Stimulated activated CD8-positive, alpha-beta memory T cell treated with anti-CD3 and anti-CD28 coated beads, Interleukin-2, amount 100 ng/mL, for 48 hours (primary cell): ENCODE measurements at regions not wholly inside any gene's neighbourhood (a gene's known extent, or its start where the extent isn't known, plus 50 kb on each side); places are given as distances from the start of the nearest gene placed in this dataset.

Experiments
- DNase-seq, 2 donors: peaks; one replicate each; pipeline ENCODE4 v3.0.0-alpha.2; 2020; ENCODE audit warnings: low read depth in 2 of 2

GRCh38 chr10:78755063-78755701, 313.6 kb upstream of the ZMIZ1 start:
- DNase-seq = no peak

DNA sequence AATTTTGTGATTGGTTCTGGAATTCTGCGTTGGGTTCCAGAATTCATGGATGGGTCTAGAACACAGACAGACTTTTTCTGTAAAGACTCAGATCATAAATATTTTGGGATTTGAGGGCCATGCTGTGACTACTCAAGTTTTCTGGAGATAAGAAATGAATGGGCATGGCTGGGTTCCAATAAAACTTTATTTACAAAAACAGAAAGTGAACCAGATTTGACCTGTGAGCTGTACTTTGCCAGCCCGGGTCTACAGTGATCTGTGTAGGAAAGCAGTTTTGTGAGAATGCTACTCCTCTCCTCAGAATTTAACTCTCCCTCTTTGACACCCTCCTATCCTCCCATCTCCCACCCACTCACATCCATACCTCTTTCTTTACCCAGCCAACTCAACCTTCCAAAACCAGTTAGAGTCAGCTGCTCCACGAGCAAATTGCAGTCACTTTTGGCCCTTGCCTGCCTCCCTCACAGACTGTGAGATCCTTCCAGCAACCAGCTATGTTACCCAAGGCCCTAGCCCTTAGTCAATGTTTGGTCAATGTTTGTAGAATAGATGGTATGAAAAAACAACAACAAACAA, 312.8 kb upstream of the ZMIZ1 start:
- no peak for DNase-seq

- DNase-seq = peak in 1 of 2 donors; percentile 30
These were observed 312.0 kb upstream of the ZMIZ1 start for GRCh38 chr10:78756604-78757343.

GRCh38 chr10:78757344-78757925, 311.3 kb upstream of the ZMIZ1 start:
- DNase-seq = no peak

- DNase-seq = no peak
These were observed 310.6 kb upstream of the ZMIZ1 start for GRCh38 chr10:78758176-78758575.

GRCh38 chr10:78759456-78760120, 309.2 kb upstream of the ZMIZ1 start:
- no peak for DNase-seq

DNA sequence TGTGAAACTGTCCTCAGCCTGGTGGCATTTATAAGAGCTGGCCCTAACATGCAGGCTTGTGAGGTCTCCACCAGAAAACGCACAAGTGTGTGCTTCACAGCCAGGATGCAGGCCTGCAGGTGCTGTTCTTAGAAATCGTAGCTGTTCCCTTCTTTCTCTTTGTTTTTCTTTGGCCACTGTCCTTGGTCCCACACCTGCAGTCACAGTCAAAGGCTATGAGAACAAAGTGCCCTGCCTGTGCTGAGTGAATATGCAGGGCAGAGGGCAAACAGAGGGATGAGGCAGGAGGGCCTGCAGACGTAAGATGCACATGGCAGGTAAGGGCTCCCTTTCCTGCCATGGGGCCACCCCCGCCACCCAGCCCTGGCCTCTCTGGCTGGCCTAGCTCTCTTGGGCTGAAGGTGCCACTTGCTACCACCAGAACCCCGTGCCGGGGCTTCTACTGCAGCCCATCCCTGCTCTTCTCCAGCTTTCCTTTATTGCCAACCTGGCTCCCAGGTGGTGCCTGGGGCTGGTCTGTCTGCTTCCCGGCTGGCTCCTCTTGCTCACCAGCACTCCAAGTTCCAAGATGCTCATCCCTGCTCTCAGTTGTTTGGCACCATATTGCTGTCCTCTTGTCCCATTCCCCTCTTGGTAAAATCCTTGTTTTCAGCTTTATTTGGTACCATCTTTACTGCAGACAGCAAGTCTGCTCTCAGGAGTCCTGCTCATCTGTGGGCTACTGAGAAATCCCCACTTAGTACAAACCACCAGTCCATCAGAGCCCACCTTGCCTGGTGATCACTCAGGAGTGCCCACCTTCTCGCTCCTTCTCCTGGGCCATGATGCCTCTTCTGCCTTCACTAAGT, 308.1 kb upstream of the ZMIZ1 start:
- no peak for DNase-seq

DNA sequence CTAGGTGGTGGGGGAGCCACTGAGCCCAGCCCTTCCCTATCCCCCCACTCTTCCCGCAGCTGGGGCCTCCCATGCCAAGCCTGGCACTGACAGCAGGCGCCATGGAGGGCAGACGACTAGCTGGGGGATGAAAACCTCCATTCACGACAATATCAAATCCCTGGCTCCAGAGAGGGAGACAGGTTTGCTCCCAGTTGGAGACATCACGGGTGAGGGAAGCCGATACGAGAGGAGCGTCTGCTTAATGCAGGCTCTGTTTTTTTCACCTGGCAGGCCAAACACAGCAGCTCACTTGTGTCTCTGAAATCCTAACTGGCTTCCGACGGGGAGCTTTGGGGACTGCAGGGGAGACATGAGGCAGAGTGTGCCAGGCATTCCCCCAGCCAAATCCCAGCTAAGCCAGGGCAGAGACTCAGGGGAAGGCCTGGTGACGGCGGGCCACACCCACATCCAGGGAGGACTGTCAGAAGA, 307.4 kb upstream of the ZMIZ1 start:
- DNase-seq = no peak

- DNase-seq = no peak
These were observed 306.6 kb upstream of the ZMIZ1 start for GRCh38 chr10:78762086-78762630.

GRCh38 chr10:78763234-78763633, 305.5 kb upstream of the ZMIZ1 start:
- no peak for DNase-seq

- peak; percentile 25 to 43 for DNase-seq
These were observed 304.9 kb upstream of the ZMIZ1 start for GRCh38 chr10:78763651-78764395.

DNA sequence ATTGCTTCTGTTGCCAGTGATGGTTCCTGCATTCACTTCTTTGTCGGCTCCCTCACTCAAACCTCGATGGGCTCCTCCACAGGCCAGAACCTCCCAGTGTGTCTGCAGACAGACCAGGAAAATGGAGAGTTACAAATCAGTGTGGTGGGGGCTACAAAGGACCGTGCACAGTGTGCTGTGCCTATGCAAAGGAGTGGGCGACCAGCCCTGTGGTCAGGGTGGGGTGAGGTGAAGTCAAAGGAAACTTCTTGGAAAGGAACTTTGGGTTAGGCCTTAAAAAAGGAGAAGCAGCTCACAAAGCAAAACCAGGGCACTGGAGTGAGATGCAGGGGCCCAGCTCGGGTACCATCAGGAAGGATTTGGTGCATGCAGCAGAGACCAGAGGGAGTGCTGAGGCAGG, 304.3 kb upstream of the ZMIZ1 start:
- DNase-seq = no peak

GRCh38 chr10:78764846-78765430, 303.8 kb upstream of the ZMIZ1 start:
- no peak for DNase-seq

DNA sequence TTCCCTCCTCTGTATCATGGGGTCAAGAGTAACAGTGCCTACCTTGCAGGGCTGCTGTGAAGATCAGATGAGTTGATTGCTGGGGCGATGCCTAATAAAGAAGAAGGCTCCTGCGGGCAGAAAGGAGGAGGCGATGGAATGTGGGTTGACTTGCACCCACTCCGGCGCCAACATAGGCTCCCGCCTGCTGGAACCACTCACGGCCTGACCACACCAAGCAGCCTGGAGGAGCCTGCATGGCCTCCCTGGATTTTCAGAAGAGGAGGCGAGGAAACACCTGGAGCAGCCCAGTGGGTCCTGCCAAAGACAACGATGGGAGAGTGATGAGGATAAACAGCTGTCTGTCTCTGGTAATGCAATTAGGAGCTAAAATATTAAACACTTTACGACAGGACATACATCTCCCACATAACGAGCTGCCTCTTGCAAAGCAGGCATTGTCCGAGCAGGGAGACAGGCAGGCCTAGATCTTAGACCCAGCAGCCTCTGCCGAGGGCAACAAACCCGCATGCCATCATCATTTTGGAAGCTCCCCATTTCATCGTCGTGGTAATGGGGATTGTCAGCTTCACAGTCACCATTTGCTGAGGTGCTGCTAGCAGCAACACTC, 302.9 kb upstream of the ZMIZ1 start:
- no peak for DNase-seq

- no peak for DNase-seq
These were observed 302.2 kb upstream of the ZMIZ1 start for GRCh38 chr10:78766603-78767002.

DNA sequence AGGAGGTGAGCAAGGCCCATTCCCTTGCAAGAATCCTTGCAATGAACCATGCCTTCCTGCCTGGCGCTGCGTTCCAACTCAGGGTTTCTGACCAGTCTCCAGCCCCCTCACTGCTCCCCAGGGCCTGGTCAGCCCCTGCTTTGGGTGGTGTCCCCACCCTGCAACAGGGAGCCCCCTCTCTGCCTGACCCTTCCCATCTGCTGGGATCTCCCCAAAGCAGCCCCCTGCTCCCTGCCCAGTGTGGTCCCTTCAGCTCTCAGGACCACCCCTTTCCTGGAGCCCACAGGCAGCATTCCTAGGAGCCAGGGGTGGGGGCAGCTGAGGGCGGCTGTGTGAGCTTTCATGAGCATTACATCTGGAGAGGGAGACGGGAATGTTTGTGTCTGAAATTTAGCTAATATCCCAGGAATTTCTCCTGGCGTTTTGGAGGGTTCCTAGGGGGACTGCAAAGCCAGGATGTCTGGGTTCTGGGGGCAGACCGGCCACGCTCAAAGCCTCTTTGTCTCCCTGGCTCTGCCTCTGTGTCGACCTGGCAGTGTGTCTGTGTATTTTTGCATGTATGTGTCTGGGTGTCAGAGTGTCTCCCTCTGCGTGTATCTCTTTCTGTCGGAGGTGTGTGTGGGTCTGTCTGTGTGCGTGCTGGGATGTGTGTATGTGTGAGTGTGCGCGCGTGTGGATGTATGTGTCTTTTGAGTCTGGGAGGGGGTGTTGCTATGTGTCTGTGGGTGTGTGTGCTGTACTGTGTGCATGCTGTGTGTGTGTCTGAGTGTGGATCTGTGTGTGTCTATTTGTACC, 300.5 kb upstream of the ZMIZ1 start:
- DNase-seq = no peak

DNA sequence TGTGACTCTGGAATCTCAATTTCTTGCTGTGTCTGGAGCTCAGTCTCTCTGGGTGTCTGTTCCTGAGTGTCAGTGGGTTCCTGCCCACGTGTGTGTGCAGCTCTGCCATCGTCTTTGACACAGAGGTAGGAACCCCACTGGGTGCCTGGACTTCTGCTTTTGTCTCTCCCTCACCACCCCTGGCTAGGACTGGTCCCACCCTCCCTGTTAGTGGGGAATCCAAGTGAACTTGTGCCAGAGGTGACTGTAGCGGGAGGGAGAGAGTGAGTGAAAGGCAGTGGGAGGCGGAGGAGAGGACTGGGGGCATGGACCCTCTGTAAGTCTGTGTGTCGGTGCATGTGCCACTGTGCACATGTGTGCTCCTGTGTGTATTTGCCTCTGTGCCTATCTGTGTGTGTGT, 299.9 kb upstream of the ZMIZ1 start:
- no peak for DNase-seq

DNA sequence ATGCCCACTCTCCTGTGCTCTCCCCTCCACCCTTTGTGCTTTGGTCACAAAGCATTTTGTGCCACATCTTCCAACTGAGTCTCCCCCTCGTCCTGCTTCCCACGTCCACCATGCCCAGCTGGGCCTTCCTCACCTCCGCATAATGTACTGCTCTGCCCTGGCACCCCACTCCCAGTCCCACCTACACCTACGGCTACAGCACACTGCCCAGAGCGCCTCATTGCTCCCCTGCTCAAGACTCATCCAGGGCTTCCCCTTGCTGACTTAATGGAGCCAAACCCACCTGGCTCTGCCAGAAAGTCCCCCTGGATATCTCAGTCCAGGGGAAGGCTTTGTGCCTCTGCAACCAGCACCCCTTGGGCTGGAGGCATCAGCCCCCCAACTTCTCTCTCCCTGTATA, 299.2 kb upstream of the ZMIZ1 start:
- DNase-seq = no peak
